ENCODE measurements at regions not wholly inside any gene's neighbourhood (a gene's known extent, or its start where the extent isn't known, plus 50 kb on each side); places are given as distances from the start of the nearest gene placed in this dataset.
A peak's percentile ranks its signal among the peaks of the same experiment; 100 is the strongest.

GRCh38 chr16:79712276-79712675, 111.7 kb upstream of the MAF start:
- no peak overlapping the region for H2AK5ac ChIP-seq (ENCODE audit: low read length, severe bottlenecking)
- no peak overlapping the region for H2BK5ac ChIP-seq (ENCODE audit: low read depth, low read length, poor library complexity, severe bottlenecking)
- no peak overlapping the region for H3K4me2 ChIP-seq (ENCODE audit: low read length, poor library complexity, severe bottlenecking)
- no peak overlapping the region for H3K23ac ChIP-seq (ENCODE audit: low read length in 2 of 2)
- H3K4ac ChIP-seq (ENCODE audit: low read depth in 1 of 2, low read length in 2 of 2), result no peak overlapping the region
- no peaks in the 10 kb centered on the region for H3K79me1 ChIP-seq (replicated peaks; ENCODE audit: low read length, poor library complexity, severe bottlenecking)
- no peak overlapping the region for H3K14ac ChIP-seq (ENCODE audit: low read length in 2 of 2)
- H4K8ac ChIP-seq (ENCODE audit: low read length), result no peak overlapping the region
- no peaks in the 10 kb centered on the region for H3K9me3 ChIP-seq (ENCODE audit: control insufficient read depth, low read length)
- H3K27ac ChIP-seq (ENCODE audit: low read length, poor library complexity, severe bottlenecking), result no peak overlapping the region
- no peak for DNase-seq
- no peak overlapping the region for H2BK12ac ChIP-seq (ENCODE audit: low read length in 2 of 2)
- no peak overlapping the region for H2BK120ac ChIP-seq (ENCODE audit: low read depth, low read length)
- H3K4me1 ChIP-seq (ENCODE audit: control insufficient read depth, insufficient read depth, low read depth, low read length), result peaks cover 4% of the 10 kb centered on the region
- H4K91ac ChIP-seq (ENCODE audit: low read length), result no peak overlapping the region
- WGBS, result 91% methylated on average over 4 of the region's 4 CpGs
- H3K18ac ChIP-seq (ENCODE audit: low read depth in 1 of 2, low read length in 2 of 2), result no peak overlapping the region
- H3K27me3 ChIP-seq (ENCODE audit: control insufficient read depth in 1 of 2, insufficient read depth in 1 of 2, low read length in 2 of 2), result no peaks in the 10 kb centered on the region
- no peak overlapping the region for H2AFZ ChIP-seq (ENCODE audit: low read depth, low read length)
- no peak overlapping the region for H3K9ac ChIP-seq (ENCODE audit: low read length)
- H3K4me3 ChIP-seq (ENCODE audit: insufficient read depth in 1 of 2, low read depth in 1 of 2, low read length in 2 of 2), result no peak overlapping the region
- H3K36me3 ChIP-seq (ENCODE audit: control insufficient read depth in 1 of 2, insufficient read depth in 2 of 2, low read depth in 1 of 2, low read length in 2 of 2), result no peaks in the 10 kb centered on the region
- H2BK15ac ChIP-seq (ENCODE audit: low read depth, poor library complexity, severe bottlenecking), result no peak overlapping the region

- Histone ChIP-seq H2BK15ac (ENCODE audit: low read depth, poor library complexity, severe bottlenecking) (no peak overlapping the region), H3K27me3 (ENCODE audit: control insufficient read depth in 1 of 2, insufficient read depth in 1 of 2, low read length in 2 of 2) (no peaks in the 10 kb centered on the region), H3K18ac (ENCODE audit: low read depth in 1 of 2, low read length in 2 of 2) (no peak overlapping the region), H3K4me3 (ENCODE audit: insufficient read depth in 1 of 2, low read depth in 1 of 2, low read length in 2 of 2) (no peak overlapping the region), H3K79me1 (replicated peaks; ENCODE audit: low read length, poor library complexity, severe bottlenecking) (no peaks in the 10 kb centered on the region), H3K14ac (ENCODE audit: low read length in 2 of 2) (no peak overlapping the region), H3K23ac (ENCODE audit: low read length in 2 of 2) (no peak overlapping the region), H2AK5ac (ENCODE audit: low read length, severe bottlenecking) (no peak overlapping the region), H3K4me2 (ENCODE audit: low read length, poor library complexity, severe bottlenecking) (no peak overlapping the region), H2BK5ac (ENCODE audit: low read depth, low read length, poor library complexity, severe bottlenecking) (no peak overlapping the region), H2BK120ac (ENCODE audit: low read depth, low read length) (no peak overlapping the region), H3K9ac (ENCODE audit: low read length) (peak overlapping the region; percentile 54), H3K36me3 (ENCODE audit: control insufficient read depth in 1 of 2, insufficient read depth in 2 of 2, low read depth in 1 of 2, low read length in 2 of 2) (no peaks in the 10 kb centered on the region), H3K27ac (ENCODE audit: low read length, poor library complexity, severe bottlenecking) (no peak overlapping the region), H2BK12ac (ENCODE audit: low read length in 2 of 2) (no peak overlapping the region), H3K4ac (ENCODE audit: low read depth in 1 of 2, low read length in 2 of 2) (no peak overlapping the region), H4K91ac (ENCODE audit: low read length) (no peak overlapping the region), H3K4me1 (ENCODE audit: control insufficient read depth, insufficient read depth, low read depth, low read length) (peaks cover 5% of the 10 kb centered on the region), H4K8ac (ENCODE audit: low read length) (no peak overlapping the region), H3K9me3 (ENCODE audit: control insufficient read depth, low read length) (no peaks in the 10 kb centered on the region), H2AFZ (ENCODE audit: low read depth, low read length) (no peak overlapping the region)
- 84% methylated on average over 6 of the region's 6 CpGs for WGBS
- DNase-seq, result no peak
These were observed 107.3 kb upstream of the MAF start for GRCh38 chr16:79707876-79708275.

- Histone ChIP-seq H2BK5ac (ENCODE audit: low read depth, low read length, poor library complexity, severe bottlenecking) (no peak overlapping the region), H3K9ac (ENCODE audit: low read length) (no peak overlapping the region), H4K91ac (ENCODE audit: low read length) (no peak overlapping the region), H2AK5ac (ENCODE audit: low read length, severe bottlenecking) (no peak overlapping the region), H3K4me2 (ENCODE audit: low read length, poor library complexity, severe bottlenecking) (no peak overlapping the region), H4K8ac (ENCODE audit: low read length) (no peak overlapping the region), H3K14ac (ENCODE audit: low read length in 2 of 2) (no peak overlapping the region), H3K23ac (ENCODE audit: low read length in 2 of 2) (no peak overlapping the region), H3K4me1 (ENCODE audit: control insufficient read depth, insufficient read depth, low read depth, low read length) (peaks cover 5% of the 10 kb centered on the region), H3K18ac (ENCODE audit: low read depth in 1 of 2, low read length in 2 of 2) (no peak overlapping the region), H3K79me1 (replicated peaks; ENCODE audit: low read length, poor library complexity, severe bottlenecking) (no peaks in the 10 kb centered on the region), H2BK120ac (ENCODE audit: low read depth, low read length) (no peak overlapping the region), H3K36me3 (ENCODE audit: control insufficient read depth in 1 of 2, insufficient read depth in 2 of 2, low read depth in 1 of 2, low read length in 2 of 2) (no peaks in the 10 kb centered on the region), H3K27ac (ENCODE audit: low read length, poor library complexity, severe bottlenecking) (no peak overlapping the region), H3K4ac (ENCODE audit: low read depth in 1 of 2, low read length in 2 of 2) (no peak overlapping the region), H2BK15ac (ENCODE audit: low read depth, poor library complexity, severe bottlenecking) (no peak overlapping the region), H2AFZ (ENCODE audit: low read depth, low read length) (no peak overlapping the region), H3K9me3 (ENCODE audit: control insufficient read depth, low read length) (no peaks in the 10 kb centered on the region), H3K27me3 (ENCODE audit: control insufficient read depth in 1 of 2, insufficient read depth in 1 of 2, low read length in 2 of 2) (no peaks in the 10 kb centered on the region), H3K4me3 (ENCODE audit: insufficient read depth in 1 of 2, low read depth in 1 of 2, low read length in 2 of 2) (peak overlapping the region in 1 of 2 experiments; percentile 17), H2BK12ac (ENCODE audit: low read length in 2 of 2) (no peak overlapping the region)
- WGBS, result 100% methylated on average over 1 of the region's 1 CpG
- no peak for DNase-seq
These were observed 102.5 kb upstream of the MAF start for GRCh38 chr16:79703066-79703465.

GRCh38 chr16:79698341-79698753, 97.8 kb upstream of the MAF start:
- Histone ChIP-seq H3K9ac (ENCODE audit: low read length) (peak overlapping the region; percentile 68), H2BK15ac (ENCODE audit: low read depth, poor library complexity, severe bottlenecking) (no peak overlapping the region), H3K27me3 (ENCODE audit: control insufficient read depth in 1 of 2, insufficient read depth in 1 of 2, low read length in 2 of 2) (no peaks in the 10 kb centered on the region), H3K14ac (ENCODE audit: low read length in 2 of 2) (no peak overlapping the region), H3K27ac (ENCODE audit: low read length, poor library complexity, severe bottlenecking) (no peak overlapping the region), H3K18ac (ENCODE audit: low read depth in 1 of 2, low read length in 2 of 2) (no peak overlapping the region), H2BK120ac (ENCODE audit: low read depth, low read length) (no peak overlapping the region), H2AFZ (ENCODE audit: low read depth, low read length) (no peak overlapping the region), H3K36me3 (ENCODE audit: control insufficient read depth in 1 of 2, insufficient read depth in 2 of 2, low read depth in 1 of 2, low read length in 2 of 2) (no peaks in the 10 kb centered on the region), H3K9me3 (ENCODE audit: control insufficient read depth, low read length) (no peaks in the 10 kb centered on the region), H4K8ac (ENCODE audit: low read length) (no peak overlapping the region), H3K23ac (ENCODE audit: low read length in 2 of 2) (no peak overlapping the region), H2AK5ac (ENCODE audit: low read length, severe bottlenecking) (no peak overlapping the region), H3K4me3 (ENCODE audit: insufficient read depth in 1 of 2, low read depth in 1 of 2, low read length in 2 of 2) (peak overlapping the region in 1 of 2 experiments; percentile 36), H3K4me2 (ENCODE audit: low read length, poor library complexity, severe bottlenecking) (no peak overlapping the region), H3K4ac (ENCODE audit: low read depth in 1 of 2, low read length in 2 of 2) (no peak overlapping the region), H3K79me1 (replicated peaks; ENCODE audit: low read length, poor library complexity, severe bottlenecking) (no peaks in the 10 kb centered on the region), H3K4me1 (ENCODE audit: control insufficient read depth, insufficient read depth, low read depth, low read length) (no peaks in the 10 kb centered on the region), H2BK5ac (ENCODE audit: low read depth, low read length, poor library complexity, severe bottlenecking) (no peak overlapping the region), H4K91ac (ENCODE audit: low read length) (no peak overlapping the region), H2BK12ac (ENCODE audit: low read length in 2 of 2) (no peak overlapping the region)
- WGBS, result 55% methylated on average over 5 of the region's 5 CpGs
- peak; percentile 68 for DNase-seq
